Suprapubic skin (tissue), 4 donors: ENCODE measurements at regions not wholly inside any gene's neighbourhood (a gene's known extent, or its start where the extent isn't known, plus 50 kb on each side); places are given as distances from the start of the nearest gene placed in this dataset.
"Not testable (repeated sequence)": the region's sequence is repeated elsewhere in the genome, so short reads cannot be mapped to it uniquely, and the experiment has no call there.

Experiments used
- DNase-seq, 2 donors: peaks; one replicate each; pipeline ENCODE4 v3.0.0-alpha.2; 2019; ENCODE audit warnings: low spot score in 2 of 2
- H3K27ac ChIP-seq: fragments of 200-600 bp; sonication (generic); one replicate; pipeline ENCODE4 v1.5.1; 2019
- H3K27me3 ChIP-seq: fragments of 200-600 bp; sonication (generic); one replicate; pipeline ENCODE4 v1.5.1; 2019
- H3K36me3 ChIP-seq: fragments of 200-600 bp; sonication (generic); one replicate; pipeline ENCODE4 v1.5.1; 2019
- H3K4me1 ChIP-seq: fragments of 200-600 bp; sonication (generic); one replicate; pipeline ENCODE4 v1.5.1; 2019
- H3K4me3 ChIP-seq: fragments of 200-600 bp; sonication (generic); one replicate; pipeline ENCODE4 v1.5.1; 2019; ENCODE audit warnings: mild to moderate bottlenecking
- H3K9me3 ChIP-seq: fragments of 200-600 bp; sonication (generic); one replicate; pipeline ENCODE4 v1.5.1; 2019
- CTCF ChIP-seq, 2 donors: fragments of 200-600 bp in 1 of 2; fragments of 450-650 bp in 1 of 2; sonication (generic) in 1 of 2; IDR thresholded peaks; one replicate each; pipeline ENCODE4 v1.5.1; 2016 to 2019; ENCODE audit warnings: antibody characterized with exemption in 2 of 2, mild to moderate bottlenecking in 1 of 2, moderate library complexity in 1 of 2
- EP300 ChIP-seq: sonication (generic); formaldehyde crosslinking; IDR thresholded peaks from one replicate; pipeline ENCODE4 v1.6.1; 2017; ENCODE audit warnings: antibody characterized with exemption
- POLR2A ChIP-seq, 2 donors: fragments of 450-650 bp; IDR thresholded peaks; one replicate each; pipeline ENCODE4 v1.6.1; 2017; ENCODE audit warnings: antibody characterized with exemption in 2 of 2, mild to moderate bottlenecking in 2 of 2, moderate library complexity in 2 of 2
- POLR2AphosphoS5 ChIP-seq, 3 donors: sonication (generic); formaldehyde crosslinking; IDR thresholded peaks; one replicate each; pipeline ENCODE4 v1.6.1; 2017; ENCODE audit warnings: antibody characterized with exemption in 3 of 3
- WGBS: methylation state at CpG from one replicate; pipeline ENCODE4 v1.1.5; 2018; 5-methylcytosine and 5-hydroxymethylcytosine counted together

- H3K4me3 ChIP-seq = no peak overlapping the region
- no peak for DNase-seq
- no peaks in the 10 kb centered on the region for H3K27me3 ChIP-seq
- no peaks in the 10 kb centered on the region for H3K9me3 ChIP-seq
- H3K36me3 ChIP-seq = no peaks in the 10 kb centered on the region
- no peaks in the 10 kb centered on the region for H3K4me1 ChIP-seq
- no peak overlapping the region for H3K27ac ChIP-seq
- TF ChIP-seq CTCF (IDR thresholded peaks at IDR 0.05) (no peak), POLR2AphosphoS5 (IDR thresholded peaks at IDR 0.05) (no peak), POLR2A (IDR thresholded peaks at IDR 0.05) (no peak), EP300 (no peak)
- WGBS = 89% methylated on average over 2 of the region's 2 CpGs
These were observed 544.2 kb downstream of the RWDD3 start for GRCh38 chr1:95778217-95778616.

GRCh38 chr1:95780836-95781235, 546.8 kb downstream of the RWDD3 start:
- no peak overlapping the region for H3K4me3 ChIP-seq
- TF ChIP-seq EP300 (no peak), CTCF (IDR thresholded peaks at IDR 0.05) (no peak), POLR2AphosphoS5 (IDR thresholded peaks at IDR 0.05) (no peak), POLR2A (IDR thresholded peaks at IDR 0.05) (no peak)
- no peaks in the 10 kb centered on the region for H3K27me3 ChIP-seq
- H3K27ac ChIP-seq = no peak overlapping the region
- DNase-seq = no peak
- no peaks in the 10 kb centered on the region for H3K9me3 ChIP-seq
- H3K4me1 ChIP-seq = no peaks in the 10 kb centered on the region
- no peaks in the 10 kb centered on the region for H3K36me3 ChIP-seq
- 88% methylated on average over 3 of the region's 3 CpGs for WGBS

- no peaks in the 10 kb centered on the region for H3K27me3 ChIP-seq
- H3K27ac ChIP-seq = no peak overlapping the region
- H3K9me3 ChIP-seq = no peaks in the 10 kb centered on the region
- H3K36me3 ChIP-seq = no peaks in the 10 kb centered on the region
- no peak overlapping the region for H3K4me3 ChIP-seq
- 74% methylated on average over 3 of the region's 3 CpGs for WGBS
- TF ChIP-seq EP300 (no peak), CTCF (IDR thresholded peaks at IDR 0.05) (no peak), POLR2A (IDR thresholded peaks at IDR 0.05) (no peak), POLR2AphosphoS5 (IDR thresholded peaks at IDR 0.05) (no peak)
- DNase-seq = no peak
- H3K4me1 ChIP-seq = no peaks in the 10 kb centered on the region
These were observed 556.1 kb downstream of the RWDD3 start for GRCh38 chr1:95790136-95790535.

GRCh38 chr1:95793893-95794292, 559.9 kb downstream of the RWDD3 start:
- TF ChIP-seq POLR2A (IDR thresholded peaks at IDR 0.05) (no peak), EP300 (no peak), CTCF (IDR thresholded peaks at IDR 0.05) (no peak), POLR2AphosphoS5 (IDR thresholded peaks at IDR 0.05) (no peak)
- Histone ChIP-seq H3K27ac (no peak overlapping the region), H3K4me1 (no peaks in the 10 kb centered on the region)

GRCh38 chr1:95797761-95798160, 563.8 kb downstream of the RWDD3 start:
- WGBS = 100% methylated on average over 2 of the region's 2 CpGs
- not testable (repeated sequence) for H3K4me1 ChIP-seq, DNase-seq, H3K27me3 ChIP-seq, H3K4me3 ChIP-seq, H3K36me3 ChIP-seq, H3K9me3 ChIP-seq, H3K27ac ChIP-seq

More at GRCh38 chr1:95793893-95794292, 559.9 kb downstream of the RWDD3 start:
- Histone ChIP-seq H3K9me3 (no peaks in the 10 kb centered on the region), H3K4me3 (no peak overlapping the region), H3K36me3 (no peaks in the 10 kb centered on the region), H3K27me3 (no peaks in the 10 kb centered on the region)
- no peak for DNase-seq
- WGBS = 74% methylated on average over 5 of the region's 5 CpGs

GRCh38 chr1:95806171-95806570, 572.2 kb downstream of the RWDD3 start:
- no peaks in the 10 kb centered on the region for H3K4me1 ChIP-seq
- no peak overlapping the region for H3K27ac ChIP-seq
- no peak overlapping the region for H3K4me3 ChIP-seq
- no peaks in the 10 kb centered on the region for H3K27me3 ChIP-seq
- no peak for DNase-seq
- no peaks in the 10 kb centered on the region for H3K36me3 ChIP-seq
- H3K9me3 ChIP-seq = no peaks in the 10 kb centered on the region
- TF ChIP-seq EP300 (no peak), POLR2A (IDR thresholded peaks at IDR 0.05) (no peak), CTCF (IDR thresholded peaks at IDR 0.05) (no peak), POLR2AphosphoS5 (IDR thresholded peaks at IDR 0.05) (no peak)
